Activated T-cell treated with anti-CD3 and anti-CD28 coated beads for 4 hours (primary cell): ENCODE measurements at regions not wholly inside any gene's neighbourhood (a gene's known extent, or its start where the extent isn't known, plus 50 kb on each side); places are given as distances from the start of the nearest gene placed in this dataset.

Experiments
- DNase-seq: peaks from one replicate; pipeline ENCODE4 v3.0.0-alpha.2; 2020

DNA sequence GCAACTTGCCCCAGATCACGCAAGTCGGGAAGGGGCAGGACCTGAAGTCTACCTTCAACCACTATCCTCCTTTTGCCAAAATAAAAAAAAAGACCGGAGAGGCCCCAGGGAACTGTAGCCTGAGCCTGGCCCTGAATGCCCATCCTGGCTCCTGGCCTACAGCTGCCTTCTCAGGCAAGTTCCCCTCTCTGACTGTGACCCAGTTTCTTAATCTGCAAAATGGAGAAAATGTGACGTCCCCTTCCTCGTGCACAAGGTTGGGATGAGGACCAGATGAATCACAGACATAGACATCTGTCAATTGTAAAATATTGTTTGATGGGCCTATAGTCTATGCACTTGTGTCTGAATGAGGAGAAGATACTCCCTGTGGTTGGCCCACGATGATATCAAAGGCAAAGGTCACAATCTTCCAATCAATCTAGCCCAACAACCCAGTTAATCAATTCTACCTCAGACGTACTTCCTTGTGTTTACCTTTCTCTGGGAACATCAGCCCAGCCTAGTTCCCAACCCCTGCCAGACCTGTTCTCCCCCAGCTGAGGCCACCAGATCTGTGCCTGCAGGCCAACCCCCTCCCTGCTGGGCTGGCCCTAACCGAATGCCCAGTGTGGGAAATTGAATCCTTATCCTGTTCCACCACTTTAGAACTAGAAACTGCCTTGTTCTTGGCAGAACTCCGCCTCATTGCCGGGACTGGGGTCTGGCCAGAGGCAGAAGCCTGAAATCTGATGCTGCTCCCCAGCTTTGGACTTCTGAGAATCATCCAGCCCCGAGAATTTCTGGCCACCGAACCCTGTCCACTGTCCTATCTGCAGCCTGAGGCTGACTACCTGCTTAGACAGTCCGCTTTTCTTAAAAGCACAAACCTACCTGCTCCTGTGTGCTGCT is 101.8 kb upstream of the LIPC start:
- DNase-seq = no peak

DNA sequence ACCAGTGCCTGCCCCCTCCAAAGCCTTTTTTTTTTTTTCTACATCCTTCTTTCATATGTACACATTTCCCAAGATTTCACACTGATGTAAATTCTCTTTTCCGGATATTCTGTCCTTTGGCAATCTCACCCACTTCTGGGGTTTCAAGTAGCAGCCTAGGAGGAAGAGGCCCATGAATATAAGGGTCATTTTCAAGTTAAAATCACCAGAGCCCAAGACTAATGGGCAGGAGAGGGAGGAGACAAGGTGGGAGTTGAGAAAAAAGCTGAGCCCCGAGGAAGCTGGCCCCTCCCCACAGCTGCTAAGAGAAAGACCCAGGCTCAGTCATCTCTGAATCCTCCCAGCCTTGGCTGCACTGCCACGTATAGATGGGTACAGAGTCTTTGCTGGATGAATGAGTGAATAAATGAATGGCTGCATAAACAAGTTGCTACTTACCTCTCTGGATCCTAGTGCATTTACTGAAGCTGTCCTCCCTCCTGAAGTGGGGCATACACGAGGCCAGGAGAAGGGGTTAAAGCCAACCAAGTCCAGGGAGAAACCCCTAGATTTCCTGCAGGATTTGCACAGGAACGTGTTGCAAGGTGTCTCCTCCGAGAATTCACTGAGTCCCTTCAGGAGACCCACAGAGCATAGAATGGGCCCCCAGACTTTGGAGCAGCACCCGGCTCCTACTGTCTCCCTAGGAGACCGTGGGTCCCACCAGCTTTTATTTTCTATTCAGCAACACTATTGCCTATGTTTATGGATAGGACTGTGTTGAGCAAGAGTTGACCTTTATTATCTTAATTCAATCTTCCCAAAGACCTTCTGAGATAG is 100.8 kb upstream of the LIPC start:
- DNase-seq = no peak

DNA sequence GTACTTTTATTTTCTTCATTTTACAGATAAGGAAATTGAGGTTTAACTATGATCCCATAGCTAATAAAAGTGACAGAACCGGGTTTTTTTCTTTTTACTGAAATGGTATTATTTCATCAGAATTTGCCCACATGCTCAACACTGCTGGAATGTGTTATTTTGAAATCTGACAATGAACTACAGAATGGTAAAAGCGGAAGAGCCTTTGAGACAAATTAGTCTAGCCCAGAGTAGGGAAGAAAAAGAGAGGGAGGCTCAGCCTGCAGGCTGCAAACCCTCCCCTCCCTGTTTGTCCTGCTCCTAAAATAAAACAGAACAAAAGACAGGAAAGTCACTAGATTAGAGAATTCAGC is 100.3 kb upstream of the LIPC start:
- no peak for DNase-seq

DNA sequence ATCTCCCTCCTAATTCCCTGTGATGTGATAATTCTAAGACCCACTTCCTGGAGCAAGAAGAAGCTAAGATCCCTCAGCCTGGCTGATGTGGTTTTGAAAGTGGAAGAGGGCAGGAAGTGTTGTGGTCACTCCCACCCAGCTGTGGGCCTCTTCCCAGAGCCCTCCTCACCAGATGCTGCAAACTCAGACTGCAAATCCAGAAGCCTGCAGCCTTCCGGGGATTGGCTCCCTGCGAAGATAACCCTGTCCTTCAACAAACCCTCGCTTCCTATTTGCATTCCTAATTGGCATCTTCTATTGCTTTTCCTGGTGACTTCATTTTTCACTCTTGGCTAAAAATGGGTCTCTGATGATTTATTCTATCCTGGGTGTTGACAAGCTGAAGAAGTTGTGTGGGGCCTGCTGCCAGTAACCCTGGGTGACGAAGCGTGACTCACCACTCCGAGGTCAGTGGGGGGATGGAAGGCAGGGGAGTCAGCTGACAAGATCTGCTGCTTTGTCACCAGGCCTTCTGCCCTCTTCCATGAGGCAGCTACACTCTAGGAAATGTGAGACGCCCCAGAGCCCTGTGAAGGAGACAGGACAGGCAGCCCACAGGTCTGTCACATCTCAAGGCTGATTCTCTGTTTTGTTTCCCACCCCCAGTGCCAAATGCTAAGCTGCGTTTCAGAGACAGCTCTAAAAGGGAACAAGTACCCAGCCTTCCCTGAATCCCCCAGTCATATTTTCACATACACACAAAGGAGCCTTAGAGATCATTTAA is 99.7 kb upstream of the LIPC start:
- peak; percentile 79 for DNase-seq

DNA sequence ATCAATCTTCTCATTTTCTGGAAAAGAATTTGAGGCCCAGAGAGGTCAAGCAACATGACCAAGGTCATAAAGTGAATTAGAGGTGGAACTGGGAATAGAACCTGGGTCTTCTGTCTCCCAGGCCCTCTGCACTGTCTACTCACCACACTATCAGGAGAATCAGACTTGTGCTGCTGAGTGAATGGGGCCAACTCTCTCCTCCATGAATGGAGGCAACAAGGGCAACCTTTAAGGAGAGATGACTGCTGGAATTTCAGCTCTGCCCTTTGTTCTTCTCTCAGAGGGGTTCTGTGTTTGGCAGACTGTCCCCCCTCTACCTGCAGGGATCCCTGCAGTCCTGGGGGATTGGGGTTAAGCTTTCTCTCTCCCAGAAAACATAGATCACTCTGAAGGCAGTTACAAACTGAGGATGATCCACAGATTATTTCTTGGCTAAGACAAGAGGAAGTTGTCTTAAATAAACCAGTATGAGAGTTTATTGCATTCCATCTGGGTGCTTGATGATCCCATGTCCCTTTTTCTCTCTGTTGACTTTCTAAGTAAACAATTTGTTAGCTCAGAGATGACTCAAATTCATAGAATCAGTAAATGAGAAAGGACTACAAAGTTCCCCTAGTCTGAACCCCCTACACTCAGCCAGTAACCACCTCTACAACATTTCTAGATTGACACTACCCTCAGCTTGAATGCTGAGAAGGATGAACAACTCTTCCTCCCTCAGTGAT is 99.0 kb upstream of the LIPC start:
- no peak for DNase-seq

DNA sequence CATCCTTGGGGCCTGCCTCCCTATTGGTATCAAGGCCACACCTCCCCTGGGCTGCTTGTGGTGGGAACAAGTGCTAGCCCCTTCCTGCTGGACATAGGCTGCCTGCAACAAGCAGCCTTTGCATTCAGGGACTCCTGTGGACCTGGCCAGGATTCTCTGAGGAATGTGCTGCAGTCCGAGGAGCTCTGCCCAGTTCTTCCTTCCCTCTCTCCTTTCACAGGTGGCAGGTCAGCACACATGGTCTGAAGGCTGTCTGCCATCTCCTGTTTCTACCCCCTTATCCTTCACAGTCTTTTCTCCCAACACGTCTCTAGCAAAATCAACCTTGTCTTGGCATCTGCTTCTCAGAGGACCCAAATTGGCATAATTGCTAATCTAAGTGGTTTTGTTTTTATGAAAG is 97.0 kb upstream of the LIPC start:
- no peak for DNase-seq

DNA sequence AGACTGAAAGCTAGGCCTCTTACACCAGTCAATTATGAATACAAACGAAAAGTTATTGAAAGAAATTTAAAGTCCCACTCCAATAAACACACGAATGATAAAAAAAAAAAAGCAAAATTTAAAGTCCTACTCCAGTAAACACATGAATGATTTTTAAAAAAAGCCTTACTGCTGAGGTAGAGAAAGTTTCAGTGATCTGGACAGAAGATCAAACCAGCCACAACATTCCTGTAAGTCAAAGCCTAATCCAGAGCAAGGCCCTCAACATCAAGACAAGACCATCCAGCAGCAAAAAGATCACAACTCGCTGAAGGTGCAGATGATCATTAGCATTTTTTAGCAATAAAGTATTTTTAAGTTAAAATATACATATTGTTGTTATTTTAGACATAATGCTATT is 95.6 kb upstream of the LIPC start:
- DNase-seq = no peak

DNA sequence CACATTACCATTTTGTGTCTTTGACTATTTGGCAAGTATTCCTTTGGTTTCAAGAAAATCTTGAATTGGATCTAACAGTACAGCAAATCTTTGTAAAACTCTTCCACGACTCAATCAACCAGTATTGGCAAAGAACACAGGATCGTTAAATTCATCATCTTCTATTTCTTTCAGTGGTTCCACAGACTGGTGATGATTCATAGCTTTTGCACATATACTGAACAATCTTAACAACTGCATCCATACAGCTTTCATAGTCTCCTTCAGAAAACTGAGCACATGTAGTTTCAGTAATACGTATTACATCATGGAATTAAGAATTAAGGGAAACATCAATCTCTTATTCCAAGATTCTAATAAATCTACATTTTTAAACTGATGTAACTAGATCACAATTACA is 91.6 kb upstream of the LIPC start:
- no peak for DNase-seq

DNA sequence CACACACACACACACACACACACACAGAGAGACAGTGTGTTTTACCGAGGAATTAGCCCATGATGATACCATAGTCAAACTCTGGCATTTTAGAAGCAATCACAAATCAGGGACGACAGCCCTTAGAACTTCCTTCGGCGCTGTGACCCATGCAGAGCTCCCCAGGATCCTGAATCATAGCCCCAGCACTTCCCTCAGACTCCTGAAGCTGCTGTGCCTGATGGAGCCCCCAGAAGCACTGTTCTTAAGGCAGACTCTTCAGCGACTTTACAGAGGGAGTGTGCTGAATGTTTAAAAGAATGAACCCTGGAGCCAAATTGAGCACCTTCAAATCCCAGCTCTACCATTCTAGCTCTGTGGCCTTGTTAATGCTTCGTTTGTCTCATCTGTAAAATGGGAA is 89.3 kb upstream of the LIPC start:
- no peak for DNase-seq

DNA sequence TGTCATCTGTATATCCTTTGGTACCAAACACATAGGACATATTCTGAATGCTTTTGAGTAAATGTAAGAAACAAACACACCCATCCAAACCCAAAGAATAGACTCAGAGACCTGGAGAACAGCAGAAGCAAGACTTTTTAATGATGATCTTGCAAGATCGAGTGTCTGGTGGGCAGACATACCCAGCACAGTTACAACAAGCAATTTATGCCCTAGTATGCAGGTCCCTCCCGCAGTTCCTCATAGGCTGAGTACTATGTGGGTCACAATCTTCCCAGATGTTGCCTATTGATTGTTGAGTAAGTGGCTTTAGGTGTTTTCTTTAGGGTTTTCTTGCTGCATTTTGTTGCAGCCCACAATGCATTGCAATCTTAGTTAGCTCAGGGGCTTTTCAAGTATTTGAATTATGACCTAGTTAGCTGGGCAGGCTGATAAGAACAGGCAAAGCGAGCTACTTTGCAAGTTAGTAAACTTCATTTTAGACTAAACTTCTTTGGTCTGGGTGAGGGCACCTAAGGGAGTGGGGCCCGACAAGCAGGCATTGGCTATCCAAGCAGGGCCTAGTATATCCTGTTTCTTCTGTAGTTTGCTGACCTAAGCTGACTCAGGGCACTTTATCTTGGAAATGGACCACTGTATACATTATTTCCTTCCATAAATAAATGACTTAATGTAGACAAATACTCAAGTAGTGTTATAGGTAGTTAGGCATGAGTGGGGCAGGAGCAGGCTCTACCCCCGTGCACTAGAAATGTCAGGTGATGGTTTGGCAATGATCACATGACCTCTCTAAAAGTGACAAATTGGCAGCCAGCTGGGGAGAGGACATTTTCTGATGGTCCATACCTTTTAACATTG is 87.3 kb upstream of the LIPC start:
- DNase-seq = no peak

DNA sequence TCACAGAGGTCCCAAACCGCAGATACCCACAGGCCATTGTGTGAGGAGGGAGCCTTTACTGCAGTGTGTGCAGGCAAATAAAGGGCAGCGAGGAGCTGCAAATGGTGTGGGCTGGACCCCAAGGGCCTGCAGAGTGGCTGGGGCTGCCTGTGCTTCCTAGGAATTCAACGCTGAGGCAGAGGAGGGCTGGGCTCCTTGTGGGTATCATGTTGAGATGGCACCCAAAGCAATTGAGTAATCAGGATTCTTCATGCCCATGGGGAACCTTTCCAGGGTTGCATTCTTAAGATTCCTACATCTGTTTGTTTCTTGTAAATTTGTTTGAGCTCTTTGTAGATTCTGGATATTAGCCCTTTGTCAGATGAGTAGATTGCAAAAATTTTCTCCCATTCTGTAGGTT is 85.4 kb upstream of the LIPC start:
- DNase-seq = no peak

DNA sequence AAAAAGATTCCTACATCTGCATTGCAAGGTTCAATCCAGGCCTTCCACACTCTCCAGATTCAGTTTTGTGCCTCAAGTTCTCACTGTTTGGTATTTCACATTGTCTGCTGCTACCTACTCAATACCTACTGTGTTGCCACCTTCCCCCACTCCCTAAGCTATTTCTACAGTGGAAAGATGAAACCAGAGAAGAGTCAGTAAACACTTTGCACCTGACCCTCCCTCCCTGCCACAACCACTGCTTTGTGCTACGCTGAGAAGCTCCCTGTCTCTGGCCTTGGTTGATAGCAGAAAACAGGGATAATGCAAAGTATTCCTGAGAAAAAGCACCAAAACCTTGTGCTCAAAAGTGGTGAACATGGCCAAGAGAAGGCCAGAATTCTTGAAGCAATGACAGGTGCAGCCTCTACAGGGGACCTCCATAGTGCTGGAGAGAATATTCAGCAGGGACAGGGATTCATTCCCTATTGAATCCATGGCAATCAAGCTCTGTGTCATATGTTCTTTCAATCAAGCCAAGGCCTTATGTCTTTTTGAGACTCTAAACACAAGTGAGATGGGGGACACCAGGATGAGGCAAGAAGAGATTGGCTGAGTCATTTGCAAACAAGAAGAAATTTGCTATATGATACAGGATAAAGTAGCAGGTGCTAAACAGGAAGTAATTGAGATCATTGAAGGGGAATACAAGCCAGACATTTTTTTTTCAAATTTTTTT is 83.5 kb upstream of the LIPC start:
- no peak for DNase-seq

DNA sequence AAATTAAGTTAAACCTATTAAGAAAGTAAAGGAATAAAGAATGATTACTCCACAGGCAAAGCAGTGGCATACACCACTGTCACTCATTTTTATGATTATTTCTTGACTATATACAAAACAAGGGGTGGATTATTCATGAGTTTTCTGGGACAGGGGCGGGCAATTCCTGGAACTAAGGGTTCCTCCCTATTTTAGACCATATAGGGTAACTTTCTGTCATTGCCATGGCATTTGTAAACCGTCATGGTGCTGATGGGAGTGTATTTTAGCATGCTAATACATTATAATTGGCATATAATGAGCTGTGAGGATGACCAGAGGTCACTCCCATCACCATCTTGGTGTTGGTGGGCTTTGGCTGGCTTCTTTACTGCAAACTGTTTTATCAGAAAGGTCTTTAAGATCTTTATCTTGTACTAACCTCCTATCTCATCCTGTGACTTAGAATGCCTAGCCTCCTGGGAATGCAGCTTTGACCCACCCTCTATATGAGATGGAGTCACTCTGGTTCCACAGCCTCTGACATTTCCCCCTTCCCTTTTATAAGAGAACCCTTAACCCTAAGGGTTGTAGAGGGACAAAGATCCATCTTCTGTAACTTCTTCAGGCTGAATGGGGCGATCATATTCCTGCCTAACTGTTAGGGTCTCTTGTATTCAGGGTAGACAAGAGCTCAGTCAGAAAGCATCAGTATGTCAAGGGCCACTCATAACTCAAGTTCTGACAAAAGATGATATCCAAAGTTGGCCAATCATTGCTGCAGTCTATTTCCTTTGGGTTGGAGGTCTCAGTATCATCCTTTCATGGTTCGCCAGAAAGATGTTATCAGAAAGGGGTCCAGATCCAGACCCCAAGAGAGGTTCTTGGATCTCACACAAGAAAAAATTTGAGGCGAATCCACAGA is 79.5 kb upstream of the LIPC start:
- DNase-seq = no peak

DNA sequence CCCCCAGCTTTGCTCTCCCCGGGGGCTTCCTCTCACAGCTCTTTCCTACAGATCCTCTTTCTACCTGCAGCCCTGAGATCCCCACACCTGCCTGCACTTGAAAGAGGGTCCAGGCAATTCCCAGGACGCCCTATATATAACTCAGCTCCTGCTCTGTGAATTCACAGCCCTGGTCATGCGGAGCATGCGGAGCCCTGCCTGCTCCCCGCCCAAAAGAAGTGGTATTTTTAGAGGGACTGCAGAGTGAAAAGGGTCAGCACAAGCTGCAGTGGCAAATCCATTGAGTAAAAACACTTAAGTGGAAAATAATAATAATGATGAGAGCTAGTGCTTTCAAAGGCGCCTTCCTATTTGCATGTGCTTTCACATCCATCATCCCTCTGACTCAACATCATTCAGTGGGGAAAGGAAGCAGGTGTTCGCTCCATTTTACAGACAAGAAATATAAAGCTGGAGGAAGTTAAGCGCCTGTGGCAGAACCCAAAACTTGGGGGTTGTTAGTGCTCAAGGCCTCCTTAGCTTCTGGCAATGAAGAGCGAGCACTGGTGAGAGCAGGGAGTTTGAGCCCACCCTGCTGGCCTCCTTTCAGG is 76.3 kb upstream of the LIPC start:
- DNase-seq = no peak

DNA sequence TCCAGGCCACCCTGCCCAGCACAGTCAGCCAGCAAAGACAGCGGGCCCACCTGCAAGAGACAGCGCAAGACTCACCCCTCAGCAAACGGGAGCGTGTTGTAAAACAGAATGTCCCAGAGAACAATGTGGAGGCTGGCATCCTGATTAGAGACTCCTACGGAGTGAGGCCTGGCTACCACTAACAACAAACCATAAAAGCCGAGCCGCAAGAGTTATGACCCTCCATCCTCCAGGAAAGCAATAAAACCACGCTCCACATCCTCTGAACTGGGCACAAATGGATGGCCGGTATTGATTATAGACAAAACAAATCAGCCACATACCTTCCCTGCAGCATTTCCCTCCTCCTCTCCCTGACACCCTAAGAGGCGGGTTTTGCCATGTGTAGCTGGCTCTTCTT is 75.8 kb upstream of the LIPC start:
- DNase-seq = no peak

DNA sequence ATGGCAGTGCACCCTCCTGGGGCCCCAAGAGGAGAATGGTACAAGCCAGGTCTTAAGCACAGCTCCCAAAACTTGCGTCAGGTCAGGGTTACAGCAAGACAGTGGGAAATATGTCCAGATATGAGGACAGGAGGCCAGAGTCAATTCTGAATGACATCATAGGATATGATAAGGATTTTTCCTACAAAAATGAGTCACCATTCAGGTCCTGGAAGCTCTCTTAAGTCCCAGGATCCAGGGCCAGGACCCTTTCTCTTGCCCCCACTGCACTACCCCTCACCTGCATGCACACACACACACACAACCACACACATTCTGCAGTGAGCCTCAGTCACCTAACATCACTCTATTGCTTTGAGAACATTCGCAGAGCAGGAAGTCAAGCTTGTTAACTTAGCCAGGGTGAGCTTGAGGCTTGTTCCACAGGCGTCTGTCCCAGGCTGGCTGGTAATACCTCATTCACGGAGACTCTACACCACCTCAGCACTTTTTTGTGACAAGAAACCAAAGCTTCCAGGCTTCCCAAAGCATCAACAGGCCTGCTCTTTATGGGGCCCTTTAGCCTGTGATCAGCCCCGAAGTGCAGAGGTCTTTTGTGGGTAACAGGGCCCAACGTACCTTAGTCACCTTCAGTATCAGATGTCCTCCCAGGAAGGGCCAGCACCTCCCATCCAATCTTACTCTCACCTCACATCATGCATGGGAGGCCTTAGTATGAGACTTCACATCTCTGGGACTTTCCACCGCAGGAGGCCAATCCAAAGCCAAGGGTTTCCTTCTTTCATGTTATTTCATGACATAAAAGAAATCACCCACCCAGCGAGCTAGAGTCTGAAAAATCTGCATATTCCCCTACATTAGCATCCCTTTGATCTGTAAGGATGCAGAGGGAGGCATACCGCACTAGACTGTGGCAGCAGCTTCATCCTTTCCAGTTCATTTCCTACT is 74.0 kb upstream of the LIPC start:
- DNase-seq = no peak

DNA sequence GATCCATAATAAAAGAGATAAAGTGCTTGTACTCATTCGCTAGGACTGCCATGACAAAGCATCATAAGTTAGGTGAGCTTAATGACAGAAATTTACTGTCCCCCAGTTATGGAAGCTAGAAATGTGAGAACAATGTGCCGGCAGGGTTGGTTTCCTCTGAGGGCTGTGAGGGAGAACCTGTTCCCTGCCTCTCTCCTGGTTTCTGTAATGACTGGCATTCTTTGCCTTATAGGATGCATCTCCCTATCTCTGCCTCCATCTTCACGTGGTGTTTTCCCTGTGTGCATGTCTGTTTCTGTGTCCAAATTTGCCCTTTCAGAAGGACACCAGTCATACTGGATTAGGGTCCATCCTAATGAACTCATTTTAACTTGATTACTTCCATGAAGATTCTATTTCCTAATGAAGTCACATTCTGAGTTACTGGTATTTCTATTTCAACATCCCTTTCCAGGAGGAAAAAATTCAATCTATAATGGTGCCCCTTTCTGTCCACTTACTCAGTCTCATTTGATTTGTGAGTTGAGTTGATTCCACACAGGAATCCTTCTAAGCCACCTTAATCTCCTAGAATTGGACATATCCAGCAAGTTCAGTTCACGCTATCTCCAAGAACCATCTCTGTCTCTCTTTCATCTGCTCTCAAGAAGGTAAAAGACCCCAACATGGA is 71.2 kb upstream of the LIPC start:
- DNase-seq = no peak

DNA sequence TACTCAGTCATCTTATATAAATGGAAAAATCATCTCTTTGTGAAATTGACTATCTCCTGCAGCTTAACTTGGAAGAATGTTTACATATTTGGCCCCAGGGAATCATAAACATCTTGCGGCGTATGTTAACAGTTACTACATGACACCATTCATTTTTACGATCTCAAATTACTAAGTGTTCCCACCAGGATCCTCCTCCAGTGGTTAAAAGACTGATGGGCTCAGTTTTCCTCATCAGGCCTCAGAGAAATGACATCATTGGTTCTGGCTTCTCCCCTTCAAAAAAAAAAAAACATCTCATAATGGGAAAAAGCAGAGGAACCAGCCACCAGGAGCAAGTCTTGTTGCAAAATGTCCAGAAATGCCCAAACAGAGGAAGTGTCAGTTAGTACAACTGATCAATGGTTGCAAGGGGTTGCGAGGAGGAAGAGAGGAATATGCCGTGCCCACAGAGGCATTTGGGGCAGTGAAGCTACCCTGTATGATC is 70.5 kb upstream of the LIPC start:
- no peak for DNase-seq
